HG02870 (cell line): ENCODE measurements at regions not wholly inside any gene's neighbourhood (a gene's known extent, or its start where the extent isn't known, plus 50 kb on each side); places are given as distances from the start of the nearest gene placed in this dataset.

Source experiments
- ATAC-seq: cut with Tn5 transposase; IDR thresholded peaks from one replicate; pipeline ENCODE4 v1.9.1; 2021; ENCODE audit warnings: mild to moderate bottlenecking, moderate library complexity; ENCODE audit not compliant: unreplicated experiment

DNA sequence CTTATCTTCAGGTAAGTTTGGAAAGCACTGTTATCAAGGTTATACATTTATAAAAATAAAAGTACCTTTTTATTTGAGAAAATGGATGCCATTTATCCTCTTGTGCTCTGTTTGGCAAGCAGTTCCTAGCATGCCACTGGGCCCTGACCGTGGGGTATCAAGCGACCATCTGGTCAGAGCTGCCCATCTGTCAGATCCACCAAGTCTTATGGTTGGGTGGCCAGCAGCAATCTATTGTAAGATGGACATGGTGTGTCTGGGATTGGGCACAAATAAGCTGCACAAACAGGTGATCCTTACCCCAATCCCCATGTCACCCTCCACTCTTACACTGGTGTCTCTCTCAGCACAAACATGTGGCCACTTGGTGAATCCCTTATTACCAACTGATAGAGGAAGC is 178.5 kb downstream of the DLEU7 start:
- ATAC-seq, result no peak

DNA sequence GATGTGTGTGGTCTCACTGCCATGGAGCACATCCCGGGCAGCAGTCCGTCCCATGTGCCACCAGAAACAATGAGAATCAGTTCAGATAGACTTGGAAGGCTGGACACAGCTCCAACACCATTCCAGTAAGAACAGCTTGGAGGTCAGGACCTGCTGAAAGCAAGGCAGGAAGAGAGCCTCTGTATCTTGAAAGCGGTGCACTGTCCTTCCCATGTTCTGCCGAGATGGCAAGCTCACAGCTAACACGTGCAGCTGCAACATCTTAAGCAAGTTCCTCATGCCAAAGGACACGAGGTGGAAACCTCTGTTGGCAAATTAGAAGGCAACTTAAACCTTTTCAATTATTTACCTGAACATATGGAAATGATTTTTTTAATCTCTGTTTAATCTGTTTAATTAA is 175.4 kb downstream of the DLEU7 start:
- no peak for ATAC-seq

DNA sequence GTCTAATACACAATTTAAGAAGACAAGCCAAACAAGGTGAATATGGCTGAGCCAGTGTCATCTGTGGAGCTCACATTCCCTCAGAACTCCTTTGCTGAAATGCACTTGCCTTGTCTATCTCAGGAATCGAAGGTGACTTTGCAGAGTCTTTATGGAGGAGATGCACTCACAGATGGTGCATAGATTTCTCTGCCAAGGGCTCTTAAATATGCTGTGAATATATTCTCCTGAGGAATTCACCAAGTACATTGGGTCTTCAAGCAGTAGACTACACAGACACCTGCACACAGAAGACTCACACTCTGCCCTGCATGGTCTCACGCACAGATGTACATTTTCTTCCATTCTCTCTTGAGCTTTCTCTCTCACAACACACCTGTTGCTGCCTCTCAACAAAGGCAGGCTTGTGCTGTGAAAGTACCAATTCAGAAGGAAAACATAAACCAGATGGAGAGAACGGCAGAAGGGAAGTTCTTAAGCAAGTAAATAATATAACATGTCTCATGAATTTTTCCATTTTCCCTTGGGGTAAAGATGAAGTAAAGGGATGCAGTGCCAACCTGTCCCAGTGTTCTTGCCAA is 174.7 kb downstream of the DLEU7 start:
- ATAC-seq, result no peak

DNA sequence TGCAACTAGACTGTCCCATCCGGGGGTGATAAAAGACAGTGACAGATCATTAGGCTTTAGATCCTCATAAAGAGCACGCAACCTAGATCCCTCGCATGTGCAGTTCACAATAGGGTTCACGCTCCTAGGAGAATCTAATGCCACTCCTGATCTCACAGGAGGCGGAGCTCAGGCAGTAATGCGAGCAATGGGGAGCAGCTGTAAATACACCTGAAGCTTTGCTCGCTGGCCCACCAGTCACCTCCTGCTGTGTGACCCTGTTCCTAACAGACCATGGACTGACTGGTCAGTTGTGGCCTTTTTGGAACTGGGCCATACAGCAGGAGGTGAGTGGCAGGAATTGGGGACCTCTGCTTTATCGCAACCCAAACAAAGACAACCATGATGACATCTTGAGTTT is 173.2 kb downstream of the DLEU7 start:
- ATAC-seq, result no peak

DNA sequence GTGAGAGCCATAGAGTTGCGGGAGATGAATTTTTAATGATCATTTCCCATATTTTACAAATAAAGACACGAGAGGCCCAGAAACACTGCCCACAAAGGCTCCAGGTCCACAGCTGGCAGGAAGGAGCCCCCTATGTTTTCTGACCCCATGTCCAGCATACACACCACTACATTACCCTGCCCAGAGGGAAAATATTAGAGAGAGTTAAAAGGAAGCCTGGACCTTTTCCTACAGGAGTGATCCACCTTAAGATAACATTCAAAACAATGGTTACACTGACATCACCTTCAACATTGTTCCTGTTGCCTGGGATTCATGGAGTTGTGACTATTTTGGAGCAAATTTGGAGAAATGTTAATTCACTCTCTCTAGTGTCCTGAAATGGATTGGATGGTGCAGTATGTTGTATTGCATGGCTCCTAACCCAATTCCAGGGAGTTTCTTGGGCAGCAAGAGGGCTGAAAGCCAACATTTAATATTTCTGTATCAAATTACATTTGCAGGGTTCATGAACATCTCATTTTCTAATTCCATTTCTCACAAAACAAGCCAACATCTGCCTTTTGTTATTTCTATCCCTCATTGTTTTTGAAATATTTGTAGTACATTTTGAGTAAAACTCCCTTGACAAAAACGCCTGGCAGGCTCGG is 172.5 kb downstream of the DLEU7 start:
- ATAC-seq, result no peak

DNA sequence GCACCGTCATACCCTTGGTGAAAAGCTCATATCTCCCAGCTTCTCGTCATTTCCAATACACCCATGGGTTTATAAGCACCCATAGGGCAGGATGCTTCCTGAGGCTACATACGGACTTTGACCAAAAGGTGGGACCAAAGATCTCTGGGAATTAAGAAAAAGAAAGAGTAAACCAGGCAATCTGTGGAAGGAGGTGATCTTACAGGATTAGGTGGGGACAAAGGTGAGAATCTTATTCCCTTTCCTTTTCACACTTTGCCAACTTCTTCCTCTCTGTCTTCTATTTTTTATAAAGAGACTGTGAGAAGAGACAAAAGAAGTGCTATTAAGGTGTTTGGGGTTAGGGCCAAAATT is 172.0 kb downstream of the DLEU7 start:
- no peak for ATAC-seq

DNA sequence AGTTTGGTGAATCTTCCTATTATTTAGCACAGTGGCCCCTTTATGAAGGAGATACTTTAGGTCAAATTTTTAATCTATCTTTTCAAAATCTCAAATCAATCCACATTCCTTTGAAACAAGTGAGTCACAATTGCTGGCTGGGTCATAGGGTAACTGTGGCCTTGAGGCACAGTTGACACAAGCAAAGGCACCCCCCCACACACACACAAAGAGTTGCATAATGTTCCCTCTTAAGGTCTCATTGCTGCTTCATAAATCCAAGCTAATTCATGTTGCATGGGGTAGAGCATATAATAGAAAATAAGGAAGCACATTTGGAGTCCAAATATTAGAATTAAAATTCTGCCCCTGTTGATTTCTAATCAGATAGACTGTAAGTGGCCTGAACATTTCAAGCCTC is 171.5 kb downstream of the DLEU7 start:
- ATAC-seq, result no peak

DNA sequence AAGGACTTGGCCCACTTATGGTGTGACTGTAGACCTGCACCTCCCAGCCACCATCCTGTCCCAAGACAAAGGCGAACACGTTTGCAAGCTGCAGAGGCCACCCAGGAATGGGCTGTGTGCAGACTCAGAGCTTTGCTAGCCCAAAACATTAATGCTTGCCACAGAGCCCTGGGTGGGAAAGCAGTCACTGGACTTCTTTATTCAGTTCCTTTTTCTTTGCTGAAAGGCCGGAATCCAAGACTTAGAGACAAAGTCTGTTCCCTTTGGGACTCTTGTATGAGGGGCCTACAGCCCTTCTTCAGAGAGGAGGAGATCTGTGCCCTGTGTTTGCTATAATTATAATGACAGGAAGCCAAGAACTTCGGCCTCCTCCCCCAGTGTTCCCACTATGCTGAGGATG is 167.8 kb downstream of the DLEU7 start:
- ATAC-seq, result no peak

DNA sequence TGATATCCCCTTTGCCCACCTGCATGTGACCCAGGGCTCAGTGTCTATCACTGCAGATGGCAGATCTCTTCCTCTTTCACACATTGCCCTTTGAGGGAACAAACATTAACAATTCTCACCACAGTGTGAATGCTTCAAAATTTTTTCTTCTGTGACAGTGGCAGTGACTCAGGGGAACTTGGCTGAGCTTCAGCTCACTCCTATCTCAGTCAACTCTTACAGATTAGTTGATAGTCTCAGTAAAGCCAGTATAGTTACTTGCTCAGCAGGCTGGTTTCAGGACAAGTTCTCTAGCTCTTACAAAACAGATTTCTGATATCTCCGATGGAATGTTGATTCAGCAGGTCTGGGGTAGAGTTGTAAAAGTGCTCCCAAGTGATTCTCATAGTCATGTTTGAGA is 166.9 kb downstream of the DLEU7 start:
- no peak for ATAC-seq

DNA sequence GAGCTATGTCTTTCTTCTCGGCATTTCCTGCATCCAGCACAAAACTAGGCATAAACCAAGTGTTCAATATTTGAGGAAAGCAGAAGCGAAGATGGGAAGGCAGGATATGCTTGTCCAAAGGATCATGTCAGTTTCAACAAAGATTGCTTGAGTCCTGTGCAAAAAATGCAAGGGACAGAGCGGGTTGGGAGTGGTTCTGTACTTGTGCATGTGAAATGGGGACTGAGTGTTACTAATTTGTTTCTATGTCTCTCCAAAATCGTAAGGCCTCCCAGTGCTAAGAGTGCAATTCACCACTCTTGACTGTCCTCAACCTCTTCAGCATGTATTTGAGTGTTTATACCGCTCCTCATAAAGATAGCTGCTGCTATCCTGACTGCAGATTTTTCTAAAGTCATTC is 166.2 kb downstream of the DLEU7 start:
- ATAC-seq, result no peak

DNA sequence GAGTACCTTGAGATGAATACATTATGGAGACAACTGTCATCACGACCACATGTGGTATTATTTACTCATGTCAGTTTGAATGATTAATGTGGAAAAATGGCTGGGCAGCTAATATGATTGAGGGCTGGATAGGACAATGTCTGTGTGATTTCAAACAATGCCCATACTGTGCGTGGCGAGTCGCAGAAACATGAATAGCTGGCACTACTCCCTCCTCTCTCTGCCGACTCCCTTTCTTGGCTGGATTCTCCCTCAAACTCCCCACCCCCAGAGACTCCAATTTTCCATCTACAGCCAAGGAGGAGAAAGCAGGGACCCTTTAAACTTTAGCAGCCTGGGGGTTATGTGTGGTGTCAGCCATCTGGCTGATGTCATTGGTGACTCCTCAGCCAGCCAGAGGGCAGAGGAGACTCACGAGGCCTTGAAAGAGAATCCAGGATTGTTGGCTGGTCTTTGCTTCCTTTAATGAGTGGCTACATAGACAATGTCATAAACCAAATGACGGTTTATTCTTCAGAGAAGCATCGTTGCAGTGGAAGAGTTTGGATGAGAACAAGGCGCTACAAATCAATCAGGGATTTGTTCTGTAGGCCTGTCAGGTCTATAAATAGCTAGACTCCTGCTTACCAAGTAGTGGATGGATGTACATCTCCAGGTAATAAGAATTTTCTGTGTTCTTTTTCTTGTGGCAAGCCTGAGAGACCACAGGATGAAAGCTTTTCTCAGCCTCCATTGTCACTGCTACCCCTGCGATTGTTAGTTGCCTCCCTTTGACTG is 165.6 kb downstream of the DLEU7 start:
- ATAC-seq, result no peak

DNA sequence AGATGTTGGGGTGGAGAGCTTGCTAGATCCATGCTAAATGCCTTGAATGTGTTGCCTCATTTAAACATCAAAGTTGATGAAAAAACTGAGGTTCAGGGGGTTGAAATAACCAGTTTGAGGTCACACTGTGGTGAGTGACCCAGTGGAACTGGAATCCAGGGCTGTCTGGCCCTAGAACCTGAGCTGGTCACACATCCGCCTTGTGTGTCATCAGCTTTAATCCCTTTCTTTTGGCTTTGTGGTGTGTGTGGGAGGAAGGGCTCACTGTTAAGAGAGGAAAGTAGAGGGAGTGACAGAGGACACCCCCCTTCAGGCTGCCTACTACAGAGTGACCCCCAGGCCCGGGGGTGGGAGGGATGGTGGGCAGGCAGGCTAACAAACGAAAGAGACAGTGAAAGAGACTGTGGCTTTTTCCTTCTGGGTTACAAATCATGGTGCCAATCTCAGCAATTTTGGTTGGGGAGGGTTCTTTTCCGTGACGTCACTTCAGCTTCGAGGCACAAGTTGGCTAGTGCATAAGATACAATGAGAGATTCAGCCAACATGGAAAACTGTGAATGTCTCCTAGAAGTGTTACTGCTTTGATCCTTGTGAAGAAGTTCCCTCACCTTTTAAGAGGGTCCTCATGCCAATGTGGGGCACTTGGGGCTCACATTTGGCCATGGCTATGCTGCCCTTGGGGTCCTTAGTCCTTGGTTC is 164.9 kb downstream of the DLEU7 start:
- ATAC-seq, result no peak

DNA sequence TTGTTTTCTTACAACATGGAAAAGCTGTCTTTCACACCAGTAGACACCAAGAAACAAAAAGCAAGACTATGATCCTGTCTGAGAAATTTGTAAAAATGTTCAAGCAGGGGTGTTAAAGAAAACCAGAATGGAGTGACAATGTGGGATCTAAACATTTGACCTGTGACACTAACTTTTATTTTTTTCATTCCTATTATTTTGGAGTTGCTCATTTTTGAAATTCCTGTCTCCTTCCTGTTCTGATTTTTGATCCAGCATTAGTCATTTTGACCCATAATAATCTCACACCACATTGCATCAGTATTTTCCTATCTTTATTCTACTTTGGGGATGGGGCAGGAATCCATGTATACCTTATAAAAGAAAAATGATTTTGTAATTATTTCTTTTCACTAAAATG is 164.2 kb downstream of the DLEU7 start:
- ATAC-seq, result no peak

DNA sequence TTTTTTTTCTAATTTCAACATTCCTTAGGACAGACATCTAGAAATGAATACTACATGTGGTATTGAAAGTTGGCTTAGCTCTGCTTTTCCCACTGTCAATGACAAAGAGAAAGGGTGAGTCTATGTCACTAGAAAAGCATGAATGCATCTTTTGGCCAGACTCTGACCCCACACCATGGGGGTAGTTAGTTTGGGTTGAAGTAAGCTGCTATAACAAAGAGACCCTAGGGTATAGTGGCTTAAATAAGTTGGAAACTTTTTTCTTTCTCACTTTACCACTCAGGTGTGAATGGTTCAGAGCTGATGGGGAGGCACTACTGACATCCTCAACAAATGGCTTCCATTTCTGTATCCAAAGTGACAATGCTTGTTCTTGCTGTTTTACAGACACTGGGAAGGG is 161.5 kb downstream of the DLEU7 start:
- ATAC-seq, result no peak

DNA sequence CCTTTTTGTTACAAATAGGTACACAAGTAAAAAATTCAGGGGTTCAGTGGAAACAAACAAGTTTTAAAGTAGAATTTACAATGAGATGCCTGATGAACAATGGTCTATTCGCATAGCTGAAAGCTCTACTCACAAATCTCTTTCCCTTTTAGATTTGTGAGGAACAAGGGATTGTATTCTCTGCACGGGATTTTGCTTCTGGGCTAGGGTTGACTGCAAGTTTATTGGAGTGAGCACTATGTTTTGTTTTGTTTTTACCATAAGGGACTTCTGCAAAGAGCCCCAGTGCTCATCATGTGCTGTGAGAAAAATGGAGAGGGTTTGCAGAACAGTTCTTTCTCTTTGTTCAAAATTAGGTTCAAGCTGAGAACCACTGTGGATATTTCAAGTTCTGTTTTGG is 160.5 kb downstream of the DLEU7 start:
- ATAC-seq, result no peak

DNA sequence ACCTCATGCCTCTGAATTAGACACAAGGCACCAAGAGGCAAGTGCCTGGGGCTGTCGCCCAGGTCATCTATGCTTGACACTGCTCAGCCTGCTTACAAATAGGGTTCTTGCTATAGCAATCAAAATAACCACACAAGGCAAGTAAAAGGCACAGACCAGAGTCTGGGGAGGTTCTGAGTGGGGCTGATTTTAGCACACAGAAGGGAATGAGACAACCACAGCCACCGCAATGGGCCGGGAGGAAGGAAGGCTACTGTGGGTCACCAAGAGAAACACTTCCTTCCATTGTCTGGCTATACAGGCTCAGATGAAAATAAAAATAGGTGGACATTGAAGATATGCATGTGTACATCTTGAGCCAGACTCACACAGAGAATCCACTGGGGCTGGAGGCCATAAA is 159.1 kb downstream of the DLEU7 start:
- no peak for ATAC-seq

DNA sequence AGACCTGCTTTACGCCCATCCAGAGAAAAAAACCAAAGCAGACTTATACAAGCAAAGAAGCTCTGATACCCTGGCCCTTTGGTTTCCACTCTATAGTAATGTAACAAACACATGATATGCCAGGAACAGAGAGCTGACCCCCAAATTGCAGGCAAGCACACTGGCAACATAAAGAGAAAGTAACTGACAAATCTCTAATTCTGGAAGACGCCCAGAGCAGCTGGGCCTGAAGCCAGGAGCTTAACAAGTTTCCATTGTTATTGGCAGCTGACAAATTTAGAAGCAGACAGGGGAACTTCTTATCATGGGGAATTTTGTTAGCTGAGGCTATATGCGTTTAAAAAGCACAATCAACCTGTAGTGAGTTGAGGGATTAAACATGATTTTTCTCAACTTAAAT is 158.0 kb downstream of the DLEU7 start:
- ATAC-seq, result no peak

DNA sequence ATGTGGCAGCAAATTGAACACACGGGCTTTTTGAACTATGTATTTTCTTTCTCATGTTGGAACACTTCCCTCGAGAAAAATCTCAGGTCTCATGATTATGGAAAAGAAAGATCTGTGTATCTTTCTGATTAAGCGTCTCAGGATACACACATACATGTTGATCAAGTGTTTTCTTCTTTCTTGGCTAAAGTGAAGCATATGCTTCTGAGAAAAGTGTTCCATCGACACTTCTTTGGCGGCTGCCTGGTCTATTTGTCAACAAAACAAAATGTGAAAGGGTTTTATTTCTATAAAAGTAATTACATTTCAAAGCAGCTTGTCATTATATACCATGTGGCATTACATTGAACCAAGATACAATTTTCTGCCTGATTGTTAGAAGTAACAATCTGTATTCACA is 157.5 kb downstream of the DLEU7 start:
- no peak for ATAC-seq

DNA sequence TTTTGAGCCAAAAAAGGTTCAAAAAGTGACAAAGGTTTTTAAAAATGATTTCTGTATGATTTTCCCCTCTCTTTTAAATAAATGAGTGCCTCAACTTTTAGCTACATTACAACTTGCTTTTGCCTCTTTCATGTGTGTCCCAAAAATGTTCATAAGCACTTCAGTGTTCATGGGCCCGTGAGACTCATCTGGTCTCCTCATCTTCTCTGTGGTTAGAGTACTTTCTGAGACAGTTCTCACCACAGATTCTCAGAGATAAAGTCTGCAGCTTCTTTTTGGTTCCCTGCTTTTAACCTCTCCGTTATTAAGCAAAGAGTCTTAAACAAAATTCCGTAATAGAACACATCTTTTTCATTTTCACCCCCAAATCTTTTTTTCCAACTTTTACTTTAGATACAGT is 156.9 kb downstream of the DLEU7 start:
- peak; percentile 63 for ATAC-seq

DNA sequence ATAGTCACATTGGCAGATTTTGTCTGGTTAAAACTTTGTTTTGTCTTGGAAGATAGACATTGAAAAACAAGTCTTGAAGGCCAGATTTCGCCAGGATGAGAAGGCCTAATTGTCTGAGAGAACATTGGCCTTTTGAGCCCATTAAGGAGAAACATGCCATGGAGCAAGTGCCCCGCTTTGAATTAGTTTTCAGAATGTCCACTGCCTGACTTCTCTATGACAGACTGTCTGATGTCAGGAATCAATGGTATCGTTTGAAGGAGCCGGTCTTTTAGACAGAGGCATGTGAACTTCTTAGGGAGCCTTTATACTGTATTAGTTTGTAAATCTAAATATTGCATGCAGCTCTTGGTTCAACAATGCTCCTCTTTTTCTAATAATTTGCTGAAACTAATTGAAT is 155.9 kb downstream of the DLEU7 start:
- ATAC-seq, result no peak

DNA sequence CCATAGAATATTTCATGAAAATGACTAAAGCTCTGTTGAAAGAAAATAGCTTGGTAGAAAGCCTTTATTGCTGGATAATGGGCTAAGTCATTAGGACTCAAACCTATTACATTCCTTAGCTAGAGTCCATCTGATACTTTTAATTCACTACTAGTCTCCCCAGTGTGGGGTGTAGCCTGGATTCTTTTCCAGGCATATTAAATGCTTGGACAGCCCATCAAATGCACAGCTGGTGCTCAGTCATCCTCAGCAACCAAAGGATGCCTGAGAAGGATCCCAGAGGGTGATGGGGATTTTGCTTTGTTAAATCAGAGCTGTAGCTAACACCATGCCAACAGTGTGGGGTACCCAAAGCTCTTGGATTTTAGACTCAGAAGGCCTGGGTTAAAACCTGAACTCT is 153.5 kb downstream of the DLEU7 start:
- ATAC-seq, result no peak

DNA sequence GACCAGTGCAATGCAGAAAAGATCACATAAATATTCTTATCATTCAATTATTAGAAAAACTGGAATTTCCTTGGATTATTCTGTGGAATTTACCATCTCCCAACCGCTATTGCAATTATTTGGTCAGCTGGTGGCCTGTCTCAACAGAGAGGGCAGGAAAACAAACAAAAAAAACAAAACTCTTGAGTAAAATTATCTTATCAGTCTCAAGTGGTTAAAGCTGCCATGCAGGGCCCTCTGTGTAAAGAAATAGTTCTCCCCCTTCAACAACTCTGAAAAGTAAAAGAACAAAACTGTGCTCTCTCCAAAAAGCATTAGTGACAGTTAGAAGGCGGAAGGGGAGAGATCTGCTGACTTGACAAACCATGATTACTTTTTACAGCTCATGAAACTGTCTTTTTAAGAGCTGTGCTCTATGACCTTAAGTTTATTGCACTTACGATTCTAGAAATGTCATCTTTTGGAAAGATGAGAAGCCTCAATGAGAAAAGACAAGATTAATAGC is 152.3 kb downstream of the DLEU7 start:
- ATAC-seq, result no peak
